ENCODE measurements at regions not wholly inside any gene's neighbourhood (a gene's known extent, or its start where the extent isn't known, plus 50 kb on each side); places are given as distances from the start of the nearest gene placed in this dataset.

GRCh38 chr4:37001688-37002436, 242.7 kb upstream of the NWD2 start:
- TF ChIP-seq CTCF (IDR thresholded peaks at IDR 0.05) (no peak), POLR2A (IDR thresholded peaks at IDR 0.05) (no peak), EP300 (IDR thresholded peaks at IDR 0.05) (no peak)
